PFSK-1 (cell line): ENCODE measurements at regions not wholly inside any gene's neighbourhood (a gene's known extent, or its start where the extent isn't known, plus 50 kb on each side); places are given as distances from the start of the nearest gene placed in this dataset.

Experiments used
- FOXP2 ChIP-seq: optimal IDR thresholded peaks from 2 replicates; pipeline ENCODE3; 2011; ENCODE audit warnings: borderline replicate concordance, control low read depth, inconsistent platforms; ENCODE audit not compliant: insufficient read depth; ENCODE audit errors: extremely low read length, extremely low read depth
- POLR2AphosphoS5 ChIP-seq: IDR thresholded peaks from 2 replicates; pipeline ENCODE4 v1.6.1; 2012; ENCODE audit warnings: low read depth, mild to moderate bottlenecking, control low read depth, low read length, moderate library complexity
- SIN3A ChIP-seq: IDR thresholded peaks from 2 replicates; pipeline ENCODE4 v1.6.1; 2012; ENCODE audit warnings: mild to moderate bottlenecking, low read length, moderate library complexity, borderline replicate concordance; ENCODE audit not compliant: insufficient read depth
- TAF1 ChIP-seq: IDR thresholded peaks from 2 replicates; pipeline ENCODE4 v1.6.1; 2012; ENCODE audit warnings: low read length, control low read depth, borderline replicate concordance; ENCODE audit not compliant: insufficient read depth
- TF ChIP-seq, protein P1 (sequence below), 2 experiments: IDR thresholded peaks; 2 replicates each; pipeline versions ENCODE4 v1.6.1 to v1.8.0; 2011 to 2012; ENCODE audit warnings: low read depth in 2 of 2, low read length in 2 of 2, control low read depth in 1 of 2, inconsistent platforms in 1 of 2, mild to moderate bottlenecking in 1 of 2, moderate library complexity in 1 of 2; ENCODE audit not compliant: insufficient read depth in 1 of 2

DNA sequence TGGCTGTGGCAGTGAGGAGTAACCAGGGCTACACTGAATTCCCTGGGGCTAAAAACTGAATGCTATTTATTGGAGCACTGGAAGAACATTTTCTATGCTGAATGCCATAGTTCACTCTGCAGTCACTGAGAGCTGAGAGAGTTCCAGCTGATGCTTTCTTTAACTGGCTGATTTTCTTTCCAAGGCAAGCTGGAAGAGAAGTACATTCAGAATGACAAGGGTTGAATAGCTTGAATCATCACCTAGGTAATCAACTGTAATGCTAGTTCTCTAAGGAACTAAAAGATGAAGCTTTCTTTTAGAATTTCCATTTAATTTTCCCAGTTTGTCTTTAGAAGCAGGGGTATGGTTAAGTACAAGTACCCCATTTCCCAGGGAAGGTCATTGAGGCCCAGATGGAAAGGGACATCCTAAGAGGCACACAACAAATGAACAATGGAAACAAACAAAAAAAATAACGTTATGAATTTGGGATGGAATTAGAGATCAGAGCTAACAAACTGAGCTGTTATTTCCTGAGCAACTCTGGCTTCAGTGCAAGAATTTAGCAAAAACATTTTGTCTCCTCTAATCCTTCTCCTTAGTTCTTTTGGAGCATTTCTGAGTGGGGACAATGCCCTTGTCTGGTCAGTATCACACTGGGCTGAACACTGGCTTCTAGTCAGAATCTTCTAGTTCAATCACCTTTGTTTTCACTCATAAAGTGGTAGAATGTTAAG, 132.8 kb upstream of the REG3A start:
- TF ChIP-seq POLR2AphosphoS5: no peak
- no peak for TF ChIP-seq FOXP2
- no peak for TF ChIP-seq TAF1
- TF ChIP-seq, protein P1, sequence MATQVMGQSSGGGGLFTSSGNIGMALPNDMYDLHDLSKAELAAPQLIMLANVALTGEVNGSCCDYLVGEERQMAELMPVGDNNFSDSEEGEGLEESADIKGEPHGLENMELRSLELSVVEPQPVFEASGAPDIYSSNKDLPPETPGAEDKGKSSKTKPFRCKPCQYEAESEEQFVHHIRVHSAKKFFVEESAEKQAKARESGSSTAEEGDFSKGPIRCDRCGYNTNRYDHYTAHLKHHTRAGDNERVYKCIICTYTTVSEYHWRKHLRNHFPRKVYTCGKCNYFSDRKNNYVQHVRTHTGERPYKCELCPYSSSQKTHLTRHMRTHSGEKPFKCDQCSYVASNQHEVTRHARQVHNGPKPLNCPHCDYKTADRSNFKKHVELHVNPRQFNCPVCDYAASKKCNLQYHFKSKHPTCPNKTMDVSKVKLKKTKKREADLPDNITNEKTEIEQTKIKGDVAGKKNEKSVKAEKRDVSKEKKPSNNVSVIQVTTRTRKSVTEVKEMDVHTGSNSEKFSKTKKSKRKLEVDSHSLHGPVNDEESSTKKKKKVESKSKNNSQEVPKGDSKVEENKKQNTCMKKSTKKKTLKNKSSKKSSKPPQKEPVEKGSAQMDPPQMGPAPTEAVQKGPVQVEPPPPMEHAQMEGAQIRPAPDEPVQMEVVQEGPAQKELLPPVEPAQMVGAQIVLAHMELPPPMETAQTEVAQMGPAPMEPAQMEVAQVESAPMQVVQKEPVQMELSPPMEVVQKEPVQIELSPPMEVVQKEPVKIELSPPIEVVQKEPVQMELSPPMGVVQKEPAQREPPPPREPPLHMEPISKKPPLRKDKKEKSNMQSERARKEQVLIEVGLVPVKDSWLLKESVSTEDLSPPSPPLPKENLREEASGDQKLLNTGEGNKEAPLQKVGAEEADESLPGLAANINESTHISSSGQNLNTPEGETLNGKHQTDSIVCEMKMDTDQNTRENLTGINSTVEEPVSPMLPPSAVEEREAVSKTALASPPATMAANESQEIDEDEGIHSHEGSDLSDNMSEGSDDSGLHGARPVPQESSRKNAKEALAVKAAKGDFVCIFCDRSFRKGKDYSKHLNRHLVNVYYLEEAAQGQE (IDR thresholded peaks at IDR 0.05; ENCODE audit: insufficient read depth in 1 of 2, low read depth in 2 of 2, low read length in 2 of 2): no peak
- TF ChIP-seq SIN3A: no peak

DNA sequence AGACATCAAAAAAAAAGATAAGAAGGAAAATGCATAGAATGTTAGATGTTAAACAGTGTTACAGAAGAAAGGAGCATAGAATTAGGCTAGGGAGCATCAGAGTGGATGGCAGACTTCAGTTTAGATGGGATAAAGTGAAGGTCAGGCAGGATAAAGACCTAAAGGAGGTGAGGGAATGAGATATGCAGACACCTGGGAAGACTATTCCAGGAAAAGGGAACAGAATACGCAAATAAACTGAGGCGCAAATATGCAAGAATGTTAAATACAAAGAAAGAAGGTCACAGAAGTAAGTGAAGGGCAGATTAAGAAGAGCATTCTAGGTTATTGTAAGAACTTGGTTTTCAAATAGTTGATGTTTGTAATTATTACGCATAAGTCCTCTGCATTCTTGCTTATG, 116.3 kb upstream of the REG3A start:
- TF ChIP-seq, protein P1 (IDR thresholded peaks at IDR 0.05; ENCODE audit: insufficient read depth in 1 of 2, low read depth in 2 of 2, low read length in 2 of 2): no peak
- TF ChIP-seq SIN3A (no peak), TAF1 (no peak), POLR2AphosphoS5 (no peak), FOXP2 (no peak)

DNA sequence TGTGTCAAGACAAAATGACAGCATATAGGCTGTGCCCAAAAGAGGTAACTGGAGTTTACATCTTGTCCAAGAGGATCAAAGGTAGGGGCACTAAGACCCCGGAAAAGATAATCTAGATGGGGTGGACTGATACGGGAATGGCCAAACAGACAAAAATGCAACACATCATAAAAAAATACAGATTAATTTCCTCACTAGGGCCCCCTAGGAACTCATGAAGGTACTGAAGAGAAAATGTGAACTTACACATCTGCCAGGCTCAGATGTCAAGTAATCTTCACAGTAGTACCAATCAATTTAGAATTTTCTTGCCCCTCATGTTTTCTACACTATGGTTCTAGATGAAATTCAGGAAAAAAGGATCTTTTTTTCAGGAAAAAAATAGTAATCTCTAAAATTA, 115.6 kb upstream of the REG3A start:
- TF ChIP-seq FOXP2 (no peak), SIN3A (no peak), POLR2AphosphoS5 (no peak), TAF1 (no peak)
- TF ChIP-seq, protein P1 (IDR thresholded peaks at IDR 0.05; ENCODE audit: insufficient read depth in 1 of 2, low read depth in 2 of 2, low read length in 2 of 2): no peak

DNA sequence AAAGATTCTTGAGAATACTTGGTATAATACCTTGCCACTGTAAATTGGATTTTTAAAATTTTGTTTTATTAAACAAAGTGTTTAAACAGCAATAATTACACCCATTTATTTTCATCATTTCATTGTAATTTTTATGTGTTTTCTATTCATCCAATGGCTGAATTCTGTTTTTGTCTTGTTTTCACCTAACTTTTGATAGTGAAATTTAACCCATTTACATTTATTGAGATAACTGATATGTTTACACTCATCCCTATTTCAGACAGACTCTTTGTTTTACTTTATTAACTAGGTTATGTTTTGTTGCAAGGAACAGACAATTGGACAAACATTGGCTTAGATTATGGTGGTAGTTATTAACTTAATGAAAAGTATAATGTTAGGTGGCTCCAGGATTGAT, 113.1 kb upstream of the REG3A start:
- TF ChIP-seq, protein P1 (IDR thresholded peaks at IDR 0.05; ENCODE audit: insufficient read depth in 1 of 2, low read depth in 2 of 2, low read length in 2 of 2): no peak
- TF ChIP-seq FOXP2 (no peak), POLR2AphosphoS5 (no peak), TAF1 (no peak), SIN3A (no peak)

DNA sequence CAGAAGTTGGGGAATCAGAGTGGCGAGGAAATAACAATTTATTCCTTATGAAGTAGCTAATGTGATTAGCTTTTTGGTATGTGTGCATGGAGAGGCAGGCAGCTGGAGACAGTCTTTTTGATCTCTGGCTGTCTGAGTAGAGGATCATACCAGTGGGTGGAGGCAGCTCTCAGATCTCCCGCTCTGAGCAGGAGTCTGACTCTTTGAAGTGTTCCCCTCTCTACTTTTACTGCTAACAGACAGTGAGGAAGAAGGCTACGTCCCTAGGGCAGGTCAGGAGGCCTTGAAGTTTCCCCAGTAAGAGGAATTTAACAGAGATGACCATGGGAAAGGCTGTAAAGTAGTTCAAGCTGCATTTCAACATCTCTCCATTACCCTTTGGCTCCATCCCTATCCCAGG, 111.9 kb upstream of the REG3A start:
- TF ChIP-seq POLR2AphosphoS5 (no peak), TAF1 (no peak), SIN3A (no peak), FOXP2 (no peak)
- TF ChIP-seq, protein P1 (IDR thresholded peaks at IDR 0.05; ENCODE audit: insufficient read depth in 1 of 2, low read depth in 2 of 2, low read length in 2 of 2): no peak
